Rectal smooth muscle tissue (tissue), 1 donor: ENCODE measurements at regions not wholly inside any gene's neighbourhood (a gene's known extent, or its start where the extent isn't known, plus 50 kb on each side); places are given as distances from the start of the nearest gene placed in this dataset.
"Not testable (repeated sequence)": the region's sequence is repeated elsewhere in the genome, so short reads cannot be mapped to it uniquely, and the experiment has no call there.

Experiments
- H3K27ac ChIP-seq: one replicate; pipeline ENCODE4 v1.7.0; 2013; ENCODE audit warnings: low read depth, low read length, inconsistent platforms
- H3K27me3 ChIP-seq: one replicate; pipeline ENCODE4 v1.7.0; 2013; ENCODE audit warnings: low read length; ENCODE audit not compliant: control insufficient read depth, insufficient read depth
- H3K36me3 ChIP-seq: one replicate; pipeline ENCODE4 v1.7.0; 2013; ENCODE audit warnings: low read length; ENCODE audit not compliant: control insufficient read depth, insufficient read depth
- H3K4me1 ChIP-seq: one replicate; pipeline ENCODE4 v1.7.0; 2013; ENCODE audit warnings: low read length; ENCODE audit not compliant: control insufficient read depth, insufficient read depth
- H3K4me3 ChIP-seq: one replicate; pipeline ENCODE4 v1.7.0; 2013; ENCODE audit warnings: low read length
- H3K9ac ChIP-seq: one replicate; pipeline ENCODE4 v1.7.0; 2013; ENCODE audit warnings: low read length

DNA sequence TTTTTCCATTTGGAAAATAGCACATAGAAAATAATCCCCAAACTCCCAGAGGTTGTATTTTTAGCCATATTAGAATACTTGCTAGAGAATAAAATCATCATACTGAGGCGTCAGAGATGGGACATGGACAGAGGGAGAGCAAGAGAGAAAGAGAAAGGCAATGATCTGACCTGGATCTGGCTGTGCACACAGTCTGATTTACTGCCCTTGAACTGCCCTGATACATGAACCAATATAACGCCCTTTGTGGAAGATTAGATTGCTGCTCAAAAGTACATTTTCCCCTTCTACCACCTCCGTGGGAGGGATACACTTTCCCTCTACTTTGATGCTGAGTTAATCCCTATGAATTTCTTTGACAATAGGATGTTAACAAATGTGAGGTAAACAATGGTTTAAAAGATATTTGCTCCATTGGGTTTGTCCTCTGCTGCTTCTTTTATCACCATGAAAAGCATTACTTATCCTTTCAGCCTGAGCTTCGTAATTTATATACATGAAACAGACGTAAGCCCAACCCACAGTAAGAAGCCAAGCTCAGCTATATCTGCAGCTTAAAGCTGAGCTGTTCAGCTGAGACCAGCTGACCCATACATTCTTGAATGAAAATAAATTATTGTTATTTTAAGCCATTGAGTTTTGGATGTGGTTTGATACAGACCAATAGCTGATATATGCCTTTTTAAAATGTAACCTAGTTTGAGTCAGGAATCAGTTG is 1664.6 kb upstream of the CELF4 start:
- Histone ChIP-seq H3K4me1 (no peaks in the 10 kb centered on the region), H3K9ac (no peak overlapping the region), H3K36me3 (no peaks in the 10 kb centered on the region), H3K27me3 (no peaks in the 10 kb centered on the region), H3K27ac (no peak overlapping the region), H3K4me3 (no peak overlapping the region)

DNA sequence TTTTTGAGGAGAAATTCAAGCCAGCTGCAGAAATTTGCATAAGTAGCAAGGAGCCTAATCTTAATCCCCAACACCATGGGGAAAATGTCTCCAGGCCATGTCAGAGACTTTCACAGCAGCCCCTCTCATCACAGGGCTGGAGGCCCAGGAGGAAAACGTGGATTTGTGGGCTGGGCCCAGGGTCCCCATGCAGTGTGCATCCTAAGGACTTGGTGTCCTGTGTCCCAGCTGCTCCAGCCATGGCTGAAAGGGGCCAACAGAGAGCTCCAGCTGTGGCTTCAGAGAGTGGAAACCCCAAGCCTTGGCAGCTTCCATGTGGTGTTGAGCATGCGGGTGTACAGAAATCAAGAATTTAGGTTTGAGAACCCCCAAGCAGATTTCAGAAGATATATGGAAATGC is 1662.2 kb upstream of the CELF4 start:
- not testable (repeated sequence) for H3K4me1 ChIP-seq

DNA sequence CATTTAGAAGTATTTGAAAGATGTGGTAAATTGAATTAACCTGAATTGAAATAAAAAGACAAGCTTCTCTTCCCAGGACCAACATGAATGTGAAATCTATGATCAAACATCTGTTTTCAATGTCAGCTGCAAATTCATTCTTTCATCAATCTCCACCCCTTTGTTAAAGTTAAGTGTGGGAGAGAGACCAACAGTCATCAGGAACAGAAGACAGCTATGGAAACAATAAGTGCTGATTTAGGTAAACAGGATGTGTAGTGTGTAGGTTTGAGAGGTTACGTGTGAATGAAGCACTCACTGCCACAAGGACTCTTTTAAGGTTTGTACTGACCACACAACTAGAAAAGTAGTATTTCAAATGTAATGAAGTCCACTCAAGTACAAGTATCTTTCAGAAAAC is 1659.8 kb upstream of the CELF4 start:
- no peaks in the 10 kb centered on the region for H3K4me1 ChIP-seq

More for the DNA sequence above, 1662.2 kb upstream of the CELF4 start:
- not testable (repeated sequence) for H3K4me3 ChIP-seq, H3K9ac ChIP-seq, H3K27me3 ChIP-seq, H3K36me3 ChIP-seq, H3K27ac ChIP-seq

DNA sequence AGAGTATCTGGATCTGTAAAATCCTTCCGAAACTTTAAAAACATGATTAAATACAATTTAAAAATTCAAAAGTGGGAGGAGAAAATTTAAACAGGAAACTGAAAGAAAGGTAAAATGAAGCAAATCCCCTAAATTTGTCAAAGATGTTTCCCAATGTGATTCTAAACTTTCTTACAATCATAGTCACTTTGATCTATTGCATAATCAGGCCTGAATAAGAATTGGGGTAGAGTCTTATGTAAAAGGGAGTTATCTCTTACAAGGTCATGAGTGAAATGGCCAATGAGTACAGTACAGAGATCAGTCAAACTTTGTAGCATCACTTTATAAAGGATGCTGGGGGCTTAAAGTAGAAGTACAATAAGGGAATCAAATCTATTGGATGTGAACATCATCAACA is 1657.7 kb upstream of the CELF4 start:
- H3K36me3 ChIP-seq: no peaks in the 10 kb centered on the region

More for the DNA sequence above, 1659.8 kb upstream of the CELF4 start:
- Histone ChIP-seq H3K27ac (no peak overlapping the region), H3K4me3 (no peak overlapping the region), H3K9ac (no peak overlapping the region), H3K36me3 (no peaks in the 10 kb centered on the region), H3K27me3 (no peaks in the 10 kb centered on the region)

DNA sequence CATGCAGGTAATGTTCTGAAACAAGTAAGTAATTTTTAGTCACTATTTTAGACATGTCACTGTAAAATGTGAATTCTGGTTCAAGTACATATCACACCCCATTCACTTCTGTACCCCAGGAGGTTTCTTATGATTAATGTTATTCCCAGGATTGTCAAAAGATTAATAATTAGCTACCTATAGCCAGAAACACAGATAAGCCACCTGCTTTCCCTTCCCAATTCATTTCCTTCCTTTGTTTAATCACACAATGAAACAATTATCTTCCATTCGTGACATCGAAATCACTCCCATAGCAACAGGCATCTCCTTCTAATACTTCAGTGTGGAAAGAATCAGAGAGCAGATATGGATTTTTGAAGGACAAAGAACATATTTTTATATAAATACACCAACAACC is 1650.3 kb upstream of the CELF4 start:
- no peak overlapping the region for H3K27ac ChIP-seq
- H3K9ac ChIP-seq: no peak overlapping the region
- no peaks in the 10 kb centered on the region for H3K4me1 ChIP-seq
- no peaks in the 10 kb centered on the region for H3K36me3 ChIP-seq
- no peak overlapping the region for H3K4me3 ChIP-seq
- no peaks in the 10 kb centered on the region for H3K27me3 ChIP-seq

More for the DNA sequence above, 1657.7 kb upstream of the CELF4 start:
- Histone ChIP-seq H3K9ac (no peak overlapping the region), H3K4me3 (no peak overlapping the region), H3K27me3 (no peaks in the 10 kb centered on the region), H3K4me1 (no peaks in the 10 kb centered on the region), H3K27ac (no peak overlapping the region)

DNA sequence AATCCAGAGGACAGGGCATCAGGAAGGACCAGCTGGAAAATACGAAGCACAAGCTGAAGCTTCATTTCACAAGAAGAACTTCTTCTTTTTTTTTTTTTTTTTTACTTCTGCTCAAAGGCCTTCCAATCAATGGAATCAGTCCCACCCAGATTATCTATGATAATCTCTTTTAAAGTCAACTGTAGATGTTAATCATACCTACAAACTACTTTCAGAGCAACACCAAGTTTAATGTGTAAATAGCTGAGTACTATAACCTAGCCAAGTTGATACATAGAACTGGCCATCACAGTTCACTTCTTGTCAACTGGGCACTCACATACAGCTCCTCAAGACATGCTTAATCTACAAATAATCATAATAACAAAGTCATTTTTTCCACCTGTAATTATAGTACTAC is 1645.9 kb upstream of the CELF4 start:
- no peaks in the 10 kb centered on the region for H3K4me1 ChIP-seq
- H3K4me3 ChIP-seq: no peak overlapping the region
- no peaks in the 10 kb centered on the region for H3K27me3 ChIP-seq
- no peak overlapping the region for H3K9ac ChIP-seq
- H3K36me3 ChIP-seq: no peaks in the 10 kb centered on the region
- no peak overlapping the region for H3K27ac ChIP-seq

DNA sequence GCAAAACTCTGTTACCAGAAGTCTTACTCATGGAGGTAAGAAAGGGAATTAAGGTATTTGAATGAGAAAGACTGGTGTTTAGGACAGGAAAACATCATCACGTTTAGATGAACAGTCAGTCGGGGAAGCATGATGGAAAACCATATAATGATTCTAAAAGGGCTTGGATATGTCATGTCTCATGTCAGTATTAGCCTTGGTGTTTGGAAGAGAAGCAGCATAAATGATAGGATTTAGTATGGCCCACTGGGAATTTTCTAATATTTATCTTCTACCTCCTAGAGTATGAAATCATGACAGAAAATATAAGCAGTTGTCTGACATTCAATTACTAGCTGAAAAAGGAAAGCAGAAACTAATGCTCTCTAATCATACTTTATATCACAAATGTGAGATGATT is 1643.6 kb upstream of the CELF4 start:
- H3K27me3 ChIP-seq: no peaks in the 10 kb centered on the region
- H3K9ac ChIP-seq: no peak overlapping the region
- H3K27ac ChIP-seq: no peak overlapping the region
- H3K36me3 ChIP-seq: no peaks in the 10 kb centered on the region
- H3K4me3 ChIP-seq: no peak overlapping the region
- no peaks in the 10 kb centered on the region for H3K4me1 ChIP-seq

DNA sequence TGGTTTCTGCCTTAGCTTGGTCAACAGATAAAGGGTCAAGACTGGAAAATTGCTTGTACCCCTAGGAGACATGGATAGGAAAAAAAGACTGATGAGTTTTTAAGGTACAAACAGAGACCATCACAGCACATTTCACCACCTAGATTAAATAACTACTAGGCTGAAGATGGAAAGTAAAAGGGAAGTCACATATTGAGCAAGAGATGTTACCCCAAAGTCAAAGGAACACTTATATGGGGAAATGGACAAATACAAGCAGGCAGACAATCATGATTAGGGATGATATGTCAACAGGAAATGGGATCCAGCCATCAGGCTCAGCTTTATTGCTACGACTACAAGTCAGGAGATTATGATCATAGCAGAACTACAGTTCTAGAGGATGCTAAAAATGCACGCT is 1643.1 kb upstream of the CELF4 start:
- Histone ChIP-seq H3K36me3 (no peaks in the 10 kb centered on the region), H3K9ac (no peak overlapping the region), H3K4me3 (no peak overlapping the region), H3K27me3 (no peaks in the 10 kb centered on the region), H3K4me1 (no peaks in the 10 kb centered on the region), H3K27ac (no peak overlapping the region)

DNA sequence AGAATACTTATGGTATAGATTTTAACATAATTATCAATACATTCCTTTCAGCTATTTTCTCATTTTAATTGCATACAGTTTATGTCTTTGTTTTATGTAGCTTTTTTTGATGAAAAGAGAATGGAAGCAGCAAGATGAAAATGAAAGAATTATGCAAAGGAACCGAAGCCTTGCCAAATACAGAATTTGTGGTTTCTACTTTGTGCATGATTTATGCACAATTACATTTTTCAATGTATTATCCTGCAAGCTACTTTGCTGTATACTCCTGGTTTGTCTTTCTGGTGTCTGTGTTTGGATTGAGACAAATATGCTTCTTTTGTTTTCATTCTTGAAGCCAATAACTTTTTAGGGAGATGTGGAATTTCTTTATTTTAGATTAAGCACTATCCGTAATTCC is 1642.6 kb upstream of the CELF4 start:
- H3K9ac ChIP-seq: no peak overlapping the region
- no peaks in the 10 kb centered on the region for H3K4me1 ChIP-seq
- H3K36me3 ChIP-seq: no peaks in the 10 kb centered on the region
- no peak overlapping the region for H3K27ac ChIP-seq
- H3K27me3 ChIP-seq: no peaks in the 10 kb centered on the region
- H3K4me3 ChIP-seq: no peak overlapping the region

DNA sequence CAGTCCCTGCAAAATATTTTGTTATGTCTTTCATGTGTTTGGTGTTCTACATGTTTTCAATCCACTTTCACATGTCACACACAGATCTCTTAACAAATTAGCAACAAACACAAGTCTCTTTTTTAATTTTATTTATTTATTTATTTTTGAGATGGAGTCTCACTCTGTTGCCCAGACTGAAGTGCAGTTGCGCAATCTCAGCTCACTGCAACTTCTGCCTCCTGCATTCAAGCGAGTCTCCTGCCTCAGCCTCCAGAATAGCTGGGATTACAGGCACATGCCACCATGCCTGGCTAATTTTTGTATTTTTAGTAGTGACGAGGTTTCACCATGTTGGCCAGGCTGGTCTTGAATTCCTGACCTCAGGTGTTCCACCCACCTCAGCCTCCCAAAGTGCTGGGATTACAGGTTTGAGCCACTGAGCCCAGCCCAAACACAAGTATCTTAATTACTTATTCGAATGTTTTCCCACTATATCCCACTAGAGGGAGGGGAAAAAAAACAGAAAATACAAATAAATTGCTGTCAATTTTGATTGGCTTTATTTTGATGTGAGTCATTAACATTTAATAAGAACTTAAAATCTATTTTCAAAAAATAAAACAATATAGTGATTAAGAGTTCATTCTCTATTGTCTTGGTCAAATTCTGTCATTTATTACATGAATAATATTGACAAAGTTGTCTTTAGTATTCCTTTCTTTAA is 1641.0 kb upstream of the CELF4 start:
- not testable (repeated sequence) for H3K36me3 ChIP-seq, H3K4me3 ChIP-seq, H3K27me3 ChIP-seq

DNA sequence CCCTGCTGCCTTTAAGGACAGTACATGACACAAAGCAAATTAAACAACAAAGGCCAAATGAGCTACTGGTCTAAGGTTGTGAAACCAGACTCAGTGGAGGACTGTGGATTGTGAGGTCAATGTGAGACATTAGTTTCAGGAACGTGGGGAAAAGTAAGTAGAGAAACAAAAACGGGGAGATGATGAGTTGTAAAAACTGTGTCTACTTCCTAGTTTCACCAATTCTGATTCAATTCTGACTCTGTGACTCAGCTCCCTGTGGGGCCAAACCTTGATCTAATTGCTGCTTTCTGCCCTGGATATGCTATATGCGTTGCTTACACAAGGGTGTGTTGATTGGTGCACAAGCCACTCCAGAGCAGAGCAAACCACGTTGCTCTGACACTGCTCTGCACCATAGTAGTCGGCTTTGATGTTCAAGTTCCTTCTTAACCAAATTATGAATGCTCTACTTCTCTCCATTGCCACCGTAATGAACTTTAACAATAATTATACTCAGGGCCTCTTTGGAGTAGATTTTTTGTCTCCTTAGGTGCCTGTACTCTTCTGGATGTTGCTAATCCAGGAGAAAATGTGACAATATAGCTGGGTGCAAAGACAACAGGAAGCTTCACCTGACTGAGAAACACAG is 1640.1 kb upstream of the CELF4 start:
- H3K4me1 ChIP-seq: no peaks in the 10 kb centered on the region
- H3K4me3 ChIP-seq: no peak overlapping the region
- no peak overlapping the region for H3K9ac ChIP-seq
- H3K27me3 ChIP-seq: no peaks in the 10 kb centered on the region
- H3K27ac ChIP-seq: no peak overlapping the region
- no peaks in the 10 kb centered on the region for H3K36me3 ChIP-seq

More for the DNA sequence above, 1641.0 kb upstream of the CELF4 start:
- not testable (repeated sequence) for H3K27ac ChIP-seq, H3K4me1 ChIP-seq, H3K9ac ChIP-seq

DNA sequence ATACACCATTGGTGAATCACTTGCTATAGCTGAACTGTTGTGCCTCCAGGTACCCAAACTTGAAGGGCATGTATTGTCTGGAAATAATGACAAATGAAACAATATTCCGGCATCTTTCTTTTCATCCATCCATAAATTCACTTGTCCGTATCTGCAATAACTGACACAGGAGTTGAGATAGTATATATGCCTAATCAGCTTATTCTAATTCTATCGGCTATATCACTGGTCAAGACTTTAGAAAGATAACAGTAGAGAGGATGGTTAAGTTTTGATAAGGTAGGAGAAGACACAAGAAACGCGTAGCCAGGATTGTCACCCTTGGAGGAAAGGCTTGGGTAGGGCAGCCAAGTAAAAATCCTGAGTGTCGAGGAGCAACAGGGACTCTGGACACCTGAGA is 1634.6 kb upstream of the CELF4 start:
- Histone ChIP-seq H3K27ac (no peak overlapping the region), H3K4me3 (no peak overlapping the region), H3K9ac (no peak overlapping the region), H3K4me1 (no peaks in the 10 kb centered on the region), H3K36me3 (no peaks in the 10 kb centered on the region), H3K27me3 (no peaks in the 10 kb centered on the region)
